Activated CD8-positive, alpha-beta memory T cell treated with anti-CD3 and anti-CD28 coated beads, Interleukin-2, amount 50 U/mL, for 1 hour (primary cell): ENCODE measurements at regions not wholly inside any gene's neighbourhood (a gene's known extent, or its start where the extent isn't known, plus 50 kb on each side); places are given as distances from the start of the nearest gene placed in this dataset.
"Not testable (repeated sequence)": the region's sequence is repeated elsewhere in the genome, so short reads cannot be mapped to it uniquely, and the experiment has no call there.

ENCODE experiments used
- DNase-seq: peaks from one replicate; pipeline ENCODE4 v3.0.0-alpha.2; 2020; ENCODE audit errors: extremely low read depth

GRCh38 chr1:94302497-94302896 lies 65.1 kb upstream of the ARHGAP29 start:
- DNase-seq, result no peak

GRCh38 chr1:94301186-94301585 lies 63.8 kb upstream of the ARHGAP29 start:
- no peak for DNase-seq

GRCh38 chr1:94300731-94301130 lies 63.3 kb upstream of the ARHGAP29 start:
- DNase-seq, result no peak

GRCh38 chr1:94299627-94300553 lies 62.5 kb upstream of the ARHGAP29 start:
- DNase-seq, result no peak

- DNase-seq, result no peak
Observed at GRCh38 chr1:94298861-94299260, 61.5 kb upstream of the ARHGAP29 start.

GRCh38 chr1:94296018-94296417 lies 58.6 kb upstream of the ARHGAP29 start:
- no peak for DNase-seq

- DNase-seq, result not testable (repeated sequence)
Observed at GRCh38 chr1:94292978-94293377, 55.6 kb upstream of the ARHGAP29 start.

GRCh38 chr1:94289244-94289643 lies 51.9 kb upstream of the ARHGAP29 start:
- not testable (repeated sequence) for DNase-seq
